Stimulated activated naive CD8-positive, alpha-beta T cell treated with anti-CD3 and anti-CD28 coated beads, Interleukin-15, Interleukin-2, amounts not matched to agents 100 U/mL and 50 U/mL, for 24 hours (primary cell): ENCODE measurements at regions not wholly inside any gene's neighbourhood (a gene's known extent, or its start where the extent isn't known, plus 50 kb on each side); places are given as distances from the start of the nearest gene placed in this dataset.
"Not testable (repeated sequence)": the region's sequence is repeated elsewhere in the genome, so short reads cannot be mapped to it uniquely, and the experiment has no call there.

Experiments
- ATAC-seq: fragments of 150-1000 bp; cut with Tn5 transposase; one replicate; pipeline ENCODE4 v1.10.0; 2021
- DNase-seq: peaks from one replicate; pipeline ENCODE4 v3.0.0; 2021

DNA sequence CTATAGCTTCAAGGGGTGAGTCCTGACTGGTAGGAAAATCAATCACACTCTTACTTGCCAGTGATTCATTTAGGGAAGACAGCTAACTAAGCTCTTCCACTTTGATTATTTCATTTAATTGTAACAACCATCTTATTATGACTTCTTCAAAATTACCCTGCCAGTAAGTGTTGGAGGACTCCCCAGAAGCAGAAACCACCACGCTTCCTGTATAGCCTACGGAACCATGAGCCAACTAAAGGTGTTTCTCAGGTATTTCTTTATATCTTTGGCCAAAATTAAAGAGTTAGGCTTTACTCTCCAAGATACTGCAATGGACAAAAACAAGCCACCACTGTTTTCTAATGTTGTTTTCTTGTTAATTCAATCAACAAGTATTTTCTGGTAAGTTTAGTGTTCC lies 61.0 kb downstream of the FOXD4L5 start:
- peak; percentile 3 for DNase-seq
- not testable (repeated sequence) for ATAC-seq

DNA sequence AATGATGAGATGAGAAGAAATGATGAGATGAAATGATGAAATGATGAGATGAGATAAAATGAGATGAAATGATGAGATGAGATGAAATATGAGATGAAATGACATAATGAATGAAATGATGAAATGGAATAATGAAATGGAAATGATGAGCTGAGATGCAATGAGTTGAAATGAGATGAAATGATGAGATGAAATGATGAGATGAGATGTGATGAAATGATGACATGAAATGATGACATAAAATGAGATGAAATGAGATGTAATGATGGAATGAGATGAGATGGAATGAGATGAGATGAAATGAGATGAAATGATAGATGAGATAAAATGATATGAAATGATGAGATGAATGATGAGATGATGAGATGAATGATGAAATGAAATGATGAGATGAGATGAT lies 76.2 kb downstream of the FOXD4L5 start:
- DNase-seq = not testable (repeated sequence)

DNA sequence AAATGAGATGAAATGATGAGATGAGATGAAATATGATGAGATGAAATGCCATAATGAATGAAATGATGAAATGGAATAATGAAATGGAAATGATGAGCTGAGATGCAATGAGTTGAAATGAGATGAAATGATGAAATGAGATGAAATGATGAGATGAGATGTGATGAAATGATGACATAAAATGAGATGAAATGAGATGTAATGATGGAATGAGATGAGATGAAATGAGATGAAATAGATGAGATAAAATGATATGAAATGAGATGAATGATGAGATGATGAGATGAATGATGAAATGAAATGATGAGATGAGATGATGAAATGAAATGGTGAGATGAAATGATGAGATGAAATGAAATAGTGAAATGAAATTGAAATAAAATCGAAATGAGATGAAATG lies 77.7 kb downstream of the FOXD4L5 start:
- not testable (repeated sequence) for DNase-seq, ATAC-seq

More for the DNA sequence above, 76.2 kb downstream of the FOXD4L5 start:
- not testable (repeated sequence) for ATAC-seq

DNA sequence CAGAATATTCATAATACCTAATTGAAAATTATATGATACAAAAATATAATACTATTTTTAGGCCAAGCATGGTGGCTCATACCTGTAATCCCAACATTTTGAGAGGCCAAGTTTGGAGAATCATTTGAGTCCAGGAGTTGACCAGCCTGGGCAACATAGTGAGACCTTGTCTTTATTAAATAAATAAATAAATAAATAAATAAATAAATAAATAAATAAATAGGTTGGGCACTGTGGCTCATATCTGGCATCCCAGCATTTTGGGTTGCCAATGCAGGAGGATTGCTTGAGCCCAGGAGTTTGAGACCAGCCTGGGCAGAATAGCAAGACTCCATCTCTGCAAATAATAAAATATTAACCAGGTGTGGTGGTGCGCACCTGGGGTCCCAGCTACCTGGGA lies 79.2 kb downstream of the FOXD4L5 start:
- ATAC-seq, DNase-seq: not testable (repeated sequence)

GRCh38 chr9:65195781-65196180 lies 89.2 kb downstream of the FOXD4L5 start:
- ATAC-seq, DNase-seq: not testable (repeated sequence)

DNA sequence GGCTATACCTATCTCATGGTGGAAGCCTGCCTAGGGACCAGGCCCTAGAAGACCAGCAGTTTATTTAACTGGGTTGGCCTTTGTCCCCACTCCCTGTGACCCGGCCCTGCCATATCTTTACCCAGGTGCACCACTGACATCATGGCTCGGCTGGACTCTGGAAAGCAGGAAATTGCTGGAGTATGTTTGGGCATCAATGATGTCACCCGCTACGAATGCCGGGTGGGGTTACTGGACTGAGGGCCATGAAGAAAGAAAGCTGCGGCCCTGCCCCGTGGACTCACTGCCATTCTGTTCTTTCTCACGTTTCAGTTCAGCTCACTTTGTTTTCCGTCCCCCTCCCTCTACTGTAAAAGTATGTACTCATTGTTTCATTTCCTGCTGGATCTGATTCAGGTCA lies 129.1 kb downstream of the FOXD4L5 start:
- DNase-seq = not testable (repeated sequence)

More for the DNA sequence above, 129.1 kb downstream of the FOXD4L5 start:
- ATAC-seq = not testable (repeated sequence)
